RWPE1 (cell line): ENCODE measurements at regions not wholly inside any gene's neighbourhood (a gene's known extent, or its start where the extent isn't known, plus 50 kb on each side); places are given as distances from the start of the nearest gene placed in this dataset.

Source experiments
- CTCF ChIA-PET: fragments of 350-600 bp; sonication (Branson Sonifier 250); formaldehyde crosslinking; extraction: SDS; loops from one replicate; lab custom pipeline; 2021; lab: Yijun Ruan, JAX
- POLR2A ChIA-PET: fragments of 400-600 bp; formaldehyde crosslinking; extraction: SDS; loops from one replicate; lab custom pipeline; 2020; ENCODE audit warnings: antibody characterized with exemption; ENCODE audit not compliant: low non-redundant PET; lab: Yijun Ruan, JAX
- DNase-seq: peaks from one replicate; pipeline ENCODE4 v3.0.0; 2012; ENCODE audit warnings: low spot score
- H3K27ac ChIP-seq: fragments of 450-650 bp; 2 replicates; pipeline ENCODE4 v1.5.1; 2017
- TF ChIP-seq, protein P1 (sequence below): fragments of 450-650 bp; conservative IDR thresholded peaks from 2 replicates; pipeline ENCODE4 v1.5.1; 2017; ENCODE audit warnings: low read depth, mild to moderate bottlenecking

DNA sequence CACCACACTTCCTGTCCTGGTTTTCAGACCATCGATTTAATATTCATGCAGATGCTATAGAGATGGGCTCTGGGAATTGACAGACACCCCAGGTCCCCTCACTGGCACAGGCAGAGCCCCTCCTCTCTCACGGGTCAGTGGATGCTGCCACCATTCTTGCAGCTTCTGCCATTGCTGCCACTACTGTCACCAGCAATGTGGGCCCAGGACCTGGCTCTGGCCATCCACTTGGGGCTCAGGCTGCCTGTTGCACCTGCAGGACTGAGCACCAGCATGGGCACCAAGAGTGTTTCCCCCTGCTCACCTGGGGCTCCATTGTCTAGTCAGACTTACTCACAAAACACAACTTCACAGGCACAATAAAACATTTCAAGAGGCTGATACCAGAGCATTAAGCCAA, 479.0 kb upstream of the ZNF608 start:
- no peak for DNase-seq
- ChIA-PET POLR2A (no interaction called here), CTCF (no interaction called here)
- TF ChIP-seq, protein P1, sequence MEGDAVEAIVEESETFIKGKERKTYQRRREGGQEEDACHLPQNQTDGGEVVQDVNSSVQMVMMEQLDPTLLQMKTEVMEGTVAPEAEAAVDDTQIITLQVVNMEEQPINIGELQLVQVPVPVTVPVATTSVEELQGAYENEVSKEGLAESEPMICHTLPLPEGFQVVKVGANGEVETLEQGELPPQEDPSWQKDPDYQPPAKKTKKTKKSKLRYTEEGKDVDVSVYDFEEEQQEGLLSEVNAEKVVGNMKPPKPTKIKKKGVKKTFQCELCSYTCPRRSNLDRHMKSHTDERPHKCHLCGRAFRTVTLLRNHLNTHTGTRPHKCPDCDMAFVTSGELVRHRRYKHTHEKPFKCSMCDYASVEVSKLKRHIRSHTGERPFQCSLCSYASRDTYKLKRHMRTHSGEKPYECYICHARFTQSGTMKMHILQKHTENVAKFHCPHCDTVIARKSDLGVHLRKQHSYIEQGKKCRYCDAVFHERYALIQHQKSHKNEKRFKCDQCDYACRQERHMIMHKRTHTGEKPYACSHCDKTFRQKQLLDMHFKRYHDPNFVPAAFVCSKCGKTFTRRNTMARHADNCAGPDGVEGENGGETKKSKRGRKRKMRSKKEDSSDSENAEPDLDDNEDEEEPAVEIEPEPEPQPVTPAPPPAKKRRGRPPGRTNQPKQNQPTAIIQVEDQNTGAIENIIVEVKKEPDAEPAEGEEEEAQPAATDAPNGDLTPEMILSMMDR: no peak
- H3K27ac ChIP-seq: no peak overlapping the region

DNA sequence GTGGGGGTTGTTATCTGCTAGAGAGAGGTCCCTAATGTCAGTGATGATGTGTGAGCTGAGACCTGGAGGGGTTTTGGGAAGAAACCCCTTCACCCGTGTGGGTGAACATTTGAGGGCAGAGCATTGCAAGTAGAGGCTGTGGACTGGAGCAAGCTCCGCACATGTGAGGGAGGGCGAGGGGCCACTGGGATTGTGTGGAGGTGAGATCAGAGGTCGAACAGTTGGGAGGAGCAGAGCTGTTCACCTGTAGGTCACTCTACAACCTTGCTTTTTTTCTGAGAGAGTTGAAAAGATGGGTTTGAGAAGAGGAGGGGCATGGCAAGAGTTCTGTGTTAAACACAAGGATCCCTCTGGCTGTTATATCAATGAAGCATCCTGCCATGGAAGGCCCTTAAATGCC, 480.4 kb upstream of the ZNF608 start:
- H3K27ac ChIP-seq: no peak overlapping the region
- TF ChIP-seq, protein P1: no peak
- ChIA-PET CTCF (interaction anchor here (0.7 kb wide), 1 partner anchor 98 kb away, joined by 3 read pairs; no protein-coding TSS in a partner anchor), POLR2A (no interaction called here)
- DNase-seq: no peak

DNA sequence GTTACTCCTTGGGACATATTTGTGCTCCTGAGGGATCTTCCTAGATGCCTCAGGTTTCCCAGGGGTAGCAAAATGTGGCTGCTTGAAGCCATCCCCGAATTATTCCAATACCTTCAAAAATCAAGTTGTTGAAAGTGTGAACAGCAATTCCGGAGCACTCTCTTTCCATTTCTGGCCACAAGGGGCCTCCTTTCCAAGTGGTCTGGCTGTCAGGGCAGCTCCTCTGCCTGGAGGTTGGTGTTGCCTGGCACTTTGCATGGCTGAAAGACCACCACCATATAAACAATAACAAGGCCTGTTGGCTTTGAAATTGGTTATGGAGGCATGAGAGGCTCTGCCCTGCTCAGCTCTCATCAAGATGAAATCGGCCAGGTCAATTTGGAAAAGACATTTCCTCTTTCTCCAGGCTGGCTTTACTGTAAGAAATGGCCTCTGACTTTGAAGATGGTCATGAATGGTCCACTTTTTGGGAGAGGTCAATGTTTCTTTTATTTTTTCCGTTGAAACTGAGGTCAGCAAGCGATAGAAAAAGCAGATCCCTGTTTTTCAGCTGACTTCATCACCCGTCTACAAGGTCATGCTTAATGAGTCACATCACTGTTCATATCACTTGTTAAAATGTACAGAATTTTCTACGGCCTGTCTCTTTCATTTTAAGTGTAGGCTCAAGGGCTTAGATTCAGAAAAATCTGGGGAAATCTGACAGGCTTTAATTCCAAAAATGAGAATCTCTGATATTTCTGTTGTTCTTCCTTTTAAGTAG, 481.1 kb upstream of the ZNF608 start:
- TF ChIP-seq, protein P1: 0 out of 2 replicates have a peak, but pooled peaks have one; percentile 19
- H3K27ac ChIP-seq: no peak overlapping the region
- CTCF ChIA-PET: interaction anchor here (0.6 to 1.0 kb wide), 6 partner anchors 98 to 886 kb away, joined by 3 to 5 read pairs (median 3); no protein-coding TSS in a partner anchor
- no peak for DNase-seq
- POLR2A ChIA-PET: no interaction called here

DNA sequence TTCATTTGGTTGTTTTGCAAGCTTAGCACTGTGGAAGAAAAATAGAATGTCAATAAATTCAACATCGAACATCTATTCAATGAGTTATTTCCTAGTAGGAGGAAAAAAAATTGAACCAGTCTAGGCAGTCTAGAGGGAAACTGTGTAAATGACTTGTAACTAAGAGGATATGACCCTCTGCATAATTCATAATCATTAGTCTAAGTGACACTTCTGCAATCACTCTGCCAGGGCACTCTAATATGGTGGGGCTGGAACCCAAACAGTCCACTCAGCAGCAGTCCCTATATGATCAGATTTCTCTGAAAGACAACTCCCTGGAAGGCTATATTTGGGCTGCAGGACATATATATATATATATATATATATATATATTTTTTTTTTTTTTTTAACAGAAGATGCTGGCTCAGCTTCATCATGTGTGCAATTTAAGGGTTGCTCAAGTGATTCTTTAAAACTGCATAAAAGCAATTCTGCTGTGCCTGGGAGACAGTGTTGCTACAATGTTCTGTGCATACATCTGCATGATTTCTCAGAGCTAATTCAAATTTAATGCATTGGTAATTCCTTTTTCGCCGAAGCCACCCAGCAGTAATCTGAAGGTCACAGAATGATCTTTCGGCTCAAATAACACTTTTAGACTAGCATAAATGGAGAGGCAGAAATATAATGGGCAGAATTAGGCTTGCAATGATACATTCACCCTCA, 482.1 kb upstream of the ZNF608 start:
- no peak for DNase-seq

DNA sequence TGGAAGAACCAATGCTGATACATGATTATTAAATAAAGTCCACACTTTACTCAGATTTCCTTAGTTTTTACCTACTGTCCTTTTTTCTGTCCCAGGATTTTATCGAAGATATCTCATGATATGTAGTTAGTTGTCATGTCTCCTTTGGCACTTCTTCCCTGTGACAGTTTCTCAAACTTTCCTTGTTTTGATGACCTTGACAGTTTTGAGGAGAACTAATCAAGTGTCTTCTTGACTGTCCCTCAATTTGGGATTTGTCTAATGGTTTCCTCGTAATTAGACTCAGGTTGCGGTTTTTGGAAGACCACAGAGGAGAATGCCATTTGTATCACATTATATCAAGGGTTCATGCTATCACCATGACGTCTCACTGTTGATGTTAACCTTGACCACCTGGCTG, 483.1 kb upstream of the ZNF608 start:
- no peak overlapping the region for H3K27ac ChIP-seq
- CTCF ChIA-PET: no interaction called here

More for the DNA sequence above, 482.1 kb upstream of the ZNF608 start:
- no peak overlapping the region for H3K27ac ChIP-seq
- ChIA-PET POLR2A (no interaction called here), CTCF (interaction anchor here (0.6 to 1.0 kb wide), 4 partner anchors 360 to 885 kb away, joined by 3 to 4 read pairs (median 3); no protein-coding TSS in a partner anchor)
- TF ChIP-seq, protein P1: no peak

DNA sequence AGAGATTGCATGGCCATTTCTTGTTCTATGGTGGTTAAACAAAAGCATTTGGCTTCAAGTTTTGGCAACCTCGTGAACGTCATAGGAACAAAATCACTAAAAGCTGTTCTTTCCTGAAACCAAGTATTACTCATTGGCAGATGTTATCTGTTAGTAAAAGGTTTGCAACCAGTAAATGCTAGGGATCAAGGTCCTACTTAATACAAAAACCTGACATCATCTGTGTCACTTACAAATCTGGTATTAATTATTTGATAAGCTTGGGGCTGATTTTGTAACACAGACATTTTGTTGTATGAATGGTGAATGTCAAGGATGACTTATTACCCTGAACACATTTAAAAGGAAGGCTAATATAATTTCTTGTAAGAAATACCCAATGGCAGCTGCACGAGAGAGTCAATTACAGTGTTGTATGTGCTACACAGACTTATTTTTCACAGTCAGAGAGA, 486.4 kb upstream of the ZNF608 start:
- H3K27ac ChIP-seq: no peak overlapping the region
- TF ChIP-seq, protein P1: no peak
- CTCF ChIA-PET: no interaction called here
- no peak for DNase-seq
- POLR2A ChIA-PET: no interaction called here

More for the DNA sequence above, 483.1 kb upstream of the ZNF608 start:
- TF ChIP-seq, protein P1: no peak
- DNase-seq: no peak
- POLR2A ChIA-PET: no interaction called here
